ENCODE measurements at regions not wholly inside any gene's neighbourhood (a gene's known extent, or its start where the extent isn't known, plus 50 kb on each side); places are given as distances from the start of the nearest gene placed in this dataset.

GRCh38 chr6:121767211-121767610 is 331.8 kb downstream of the GJA1 start:
- TF ChIP-seq CTCF (IDR thresholded peaks at IDR 0.05; ENCODE audit: low read depth, low read length, missing input control) (no peak), RAD21 (IDR thresholded peaks at IDR 0.05) (no peak), SP1 (IDR thresholded peaks at IDR 0.05) (no peak), YY1 (IDR thresholded peaks at IDR 0.05) (no peak), GABPA (IDR thresholded peaks at IDR 0.05 in 1 of 2, conservative IDR thresholded peaks at IDR 0.05 in 1 of 2) (no peak), FOXA1 (IDR thresholded peaks at IDR 0.05) (no peak)

Data from liver (tissue), 3 donors.